ENCODE measurements at regions not wholly inside any gene's neighbourhood (a gene's known extent, or its start where the extent isn't known, plus 50 kb on each side); places are given as distances from the start of the nearest gene placed in this dataset.

- TF ChIP-seq CTCF (conservative IDR thresholded peaks at IDR 0.05; ENCODE audit: low read depth, low read length) (no peak), EZH2phosphoT487 (IDR thresholded peaks at IDR 0.05; ENCODE audit: borderline replicate concordance, low read length) (no peak)
These were observed 111.0 kb upstream of the TOX3 start for GRCh38 chr16:52657924-52658323.

All from PC-3 (cell line).